Heart left ventricle (tissue), 16 donors: ENCODE measurements at regions not wholly inside any gene's neighbourhood (a gene's known extent, or its start where the extent isn't known, plus 50 kb on each side); places are given as distances from the start of the nearest gene placed in this dataset.
"Not testable (repeated sequence)": the region's sequence is repeated elsewhere in the genome, so short reads cannot be mapped to it uniquely, and the experiment has no call there.

Source experiments
- ATAC-seq, 4 donors: fragments of 200-7000 bp; cut with Tn5 transposase; one replicate each; pipeline ENCODE4 v1.9.1; 2020 to 2022; ENCODE audit warnings: moderate library complexity in 4 of 4, mild to moderate bottlenecking in 3 of 4, moderate number of reproducible peaks in 1 of 4
- DNase-seq, 5 donors: peaks; one replicate each; pipeline ENCODE4 v3.0.0-alpha.2; 2020
- H3K27ac ChIP-seq, 12 donors: fragments of 200-600 bp; sonication (generic) in 4 of 12; one replicate each; pipeline versions ENCODE4 v1.5.0 to v1.8.0; 2016 to 2022; ENCODE audit warnings: mild to moderate bottlenecking in 2 of 12
- H3K27me3 ChIP-seq, 9 donors: fragments of 200-600 bp; sonication (generic) in 2 of 9; one replicate each; pipeline versions ENCODE4 v1.5.1 to v1.8.0; 2016 to 2022; ENCODE audit warnings: mild to moderate bottlenecking in 3 of 9
- H3K36me3 ChIP-seq, 9 donors: fragments of 200-600 bp; sonication (generic) in 2 of 9; one replicate each; pipeline versions ENCODE4 v1.5.0 to v1.8.0; 2018 to 2022; ENCODE audit warnings: mild to moderate bottlenecking in 2 of 9
- H3K4me1 ChIP-seq, 12 donors: fragments of 200-600 bp; sonication (generic) in 4 of 12; one replicate each; pipeline versions ENCODE4 v1.5.0 to v1.8.0; 2016 to 2022; ENCODE audit warnings: mild to moderate bottlenecking in 3 of 12
- H3K4me3 ChIP-seq, 12 donors: fragments of 200-600 bp; sonication (generic) in 4 of 12; one replicate each; pipeline versions ENCODE4 v1.5.0 to v1.8.0; 2017 to 2022; ENCODE audit warnings: mild to moderate bottlenecking in 9 of 12, moderate library complexity in 4 of 12
- H3K9me3 ChIP-seq, 12 donors: fragments of 200-600 bp; sonication (generic) in 4 of 12; one replicate each; pipeline versions ENCODE4 v1.5.0 to v1.8.0; 2016 to 2022; ENCODE audit warnings: mild to moderate bottlenecking in 1 of 12
- CTCF ChIP-seq, 12 donors: fragments of 200-600 bp; sonication (generic) in 4 of 12; IDR thresholded peaks; one replicate each; pipeline versions ENCODE4 v1.5.0 to v1.8.0; 2018 to 2022; ENCODE audit warnings: antibody characterized with exemption in 12 of 12, mild to moderate bottlenecking in 5 of 12
- POLR2A ChIP-seq, 2 donors: fragments of 450-650 bp; IDR thresholded peaks; one replicate each; pipeline ENCODE4 v1.6.1; 2017; ENCODE audit warnings: antibody characterized with exemption in 2 of 2, mild to moderate bottlenecking in 2 of 2, moderate library complexity in 2 of 2
- WGBS, 4 donors: extraction: QIAGEN DNeasy Blood & Tissue Kit in 2 of 4; methylation state at CpG; one replicate each; pipeline versions ENCODE4 v1.1.5 to v1.1.7; 2013 to 2018; 5-methylcytosine and 5-hydroxymethylcytosine counted together
- intact Hi-C, 10 donors: fragments of 100-400 bp; cut with DNase I; formaldehyde crosslinking; loops; one replicate each; pipeline versions ENCODE4 v1.11.1 to v1.14.2; 2022
- donor health status: ischemic (EF 13 %, LVEDD 7.1; RV severe dilation, severe dysfunction).
- donor health status: healthy with polysubstance abuse.
- donor health status: DM: no; HTN: yes; CAD: no.
- donor health status: DM: no; HTN: no; CAD: no.
- donor health status: ischemic (EF 25% LVEDD 6.9; RV normal size, moderate dysfunction).
- donor health status: ischemic (EF 25% LVEDD 5.7; RV mildly dilated, moderate dysfunction).
- donor health status: healthy.
- donor health status: DM: yes; HTN: yes; CAD: no.
- donor health status: ischemic (EF 35%, LVEDD 5.7; RV mildly dilated, moderate dysfunction).
- donor health status: nonischemic (EF 11% LVEDD 7.7; RV severe dilation, severe dysfunction).
- donor health status: DM: yes; HTN: yes; CAD: no.
- donor health status: PGD.
- donor health status: ischemic (EF 29% LVEDD 5.4; RV normal size, mild dysfunction).
- donor health status: nonischemic (EF 23%, LVEDD 6.1; RV moderate dilation, normal function).

- 76 to 88% (median 82%) methylated on average over 5 of the region's 5 CpGs for WGBS, 4 donors
- no peak overlapping the region for H3K27ac ChIP-seq
- ATAC-seq (no peak), DNase-seq (no peak)
- no peaks in the 10 kb centered on the region for H3K36me3 ChIP-seq
- intact Hi-C loops, result loop anchor here in 7 of 10 donors (5.0 to 10.0 kb wide), 3 partner anchors 273 to 581 kb away; partner anchors contain the start of gene MYCN (in 7 of the 7)
- no peak for TF ChIP-seq POLR2A (IDR thresholded peaks at IDR 0.05)
- no peak for TF ChIP-seq CTCF (IDR thresholded peaks at IDR 0.05)
- H3K9me3 ChIP-seq, result no peaks in the 10 kb centered on the region
- H3K4me3 ChIP-seq, result no peak overlapping the region
- H3K27me3 ChIP-seq, result no peaks in the 10 kb centered on the region
- H3K4me1 ChIP-seq, result peaks cover 0 to 8% (median 0%) of the 10 kb centered on the region in 12 donors
Observed at GRCh38 chr2:16218161-16218560, 277.8 kb downstream of the MYCN start.

DNA sequence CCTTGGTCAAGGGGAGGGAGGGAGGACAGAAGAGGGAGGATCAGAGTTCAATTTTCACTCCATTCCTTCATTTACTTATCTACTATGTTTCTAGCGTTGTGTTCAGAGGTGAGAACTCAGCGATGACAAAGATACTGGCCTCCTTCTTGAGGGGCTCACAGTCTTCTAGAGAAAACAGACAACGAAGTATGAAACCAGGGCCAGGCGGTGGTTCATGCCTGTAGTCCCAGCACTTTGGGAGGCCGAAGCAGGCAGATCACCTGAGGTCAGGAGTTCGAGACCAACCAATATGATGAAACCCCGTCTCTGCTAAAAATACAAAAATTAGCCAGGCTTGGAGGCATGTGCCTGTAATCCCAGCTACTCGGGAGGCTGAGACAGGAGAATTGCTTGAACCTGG lies 277.4 kb downstream of the MYCN start:
- H3K36me3 ChIP-seq, H3K4me3 ChIP-seq, H3K4me1 ChIP-seq, H3K9me3 ChIP-seq, H3K27ac ChIP-seq, ATAC-seq, DNase-seq, H3K27me3 ChIP-seq: not testable (repeated sequence)
- WGBS, 4 donors, result 95 to 96% (median 95%) methylated on average over 8 of the region's 8 CpGs
- intact Hi-C loops, result loop anchor here in 7 of 10 donors (5.0 to 10.0 kb wide), 3 partner anchors 273 to 580 kb away; partner anchors contain the start of gene MYCN (in 7 of the 7)

- ATAC-seq, result no peak
- Histone ChIP-seq H3K9me3 (no peaks in the 10 kb centered on the region), H3K36me3 (no peaks in the 10 kb centered on the region), H3K4me3 (no peak overlapping the region), H3K27me3 (no peaks in the 10 kb centered on the region), H3K4me1 (peaks cover 0 to 8% (median 0%) of the 10 kb centered on the region in 12 donors), H3K27ac (no peak overlapping the region)
- intact Hi-C loops, result loop anchor here in 7 of 10 donors (5.0 to 10.0 kb wide), 3 partner anchors 272 to 580 kb away; partner anchors contain the start of gene MYCN (in 7 of the 7)
- no peak for DNase-seq
- no peak for TF ChIP-seq POLR2A (IDR thresholded peaks at IDR 0.05)
- WGBS, 4 donors, result 93 to 98% (median 94%) methylated on average over 4 of the region's 4 CpGs
Observed at GRCh38 chr2:16217291-16217690, 276.9 kb downstream of the MYCN start.

DNA sequence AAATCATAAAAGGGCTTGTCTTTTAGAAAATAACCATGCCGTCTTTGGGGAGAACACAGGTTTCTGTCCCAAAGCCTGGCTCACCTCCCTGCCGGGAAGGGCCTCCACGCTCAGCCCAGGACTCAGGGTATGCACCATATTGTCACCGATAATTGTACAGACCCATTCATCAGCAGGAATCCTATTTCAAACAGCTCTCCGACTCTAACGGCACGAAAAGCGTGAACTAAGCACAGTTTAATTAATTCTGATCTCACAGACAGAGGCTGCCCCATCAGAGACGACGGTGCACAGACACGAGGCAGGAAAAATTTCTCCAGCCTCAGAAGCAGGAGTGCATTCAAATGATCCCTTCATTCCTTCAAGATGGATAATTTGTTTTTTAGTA lies 276.2 kb downstream of the MYCN start:
- H3K4me1 ChIP-seq, result peaks cover 0 to 8% (median 0%) of the 10 kb centered on the region in 12 donors
- H3K36me3 ChIP-seq, result no peaks in the 10 kb centered on the region
- TF ChIP-seq CTCF (IDR thresholded peaks at IDR 0.05) (no peak), POLR2A (IDR thresholded peaks at IDR 0.05) (no peak)
- H3K27me3 ChIP-seq, result no peaks in the 10 kb centered on the region
- H3K4me3 ChIP-seq, result no peak overlapping the region
- peak overlapping the region in 7 of 12 donors; percentile 34 to 71 (median 59) for H3K27ac ChIP-seq
- intact Hi-C loops, result loop anchor here in 7 of 10 donors (5.0 to 10.0 kb wide), 3 partner anchors 272 to 579 kb away; partner anchors contain the start of gene MYCN (in 7 of the 7)
- 92 to 95% (median 93%) methylated on average over 11 of the region's 11 CpGs for WGBS, 4 donors
- no peaks in the 10 kb centered on the region for H3K9me3 ChIP-seq
- ATAC-seq, result no peak
- DNase-seq, result no peak

GRCh38 chr2:16215902-16216557 lies 275.7 kb downstream of the MYCN start:
- WGBS, 4 donors, result 58 to 67% (median 62%) methylated on average over 16 of the region's 16 CpGs
- no peak overlapping the region for H3K4me3 ChIP-seq
- no peaks in the 10 kb centered on the region for H3K9me3 ChIP-seq
- peaks cover 0 to 8% (median 0%) of the 10 kb centered on the region in 12 donors for H3K4me1 ChIP-seq
- intact Hi-C loops, result loop anchor here in 7 of 10 donors (5.0 to 10.0 kb wide), 3 partner anchors 271 to 579 kb away; partner anchors contain the start of gene MYCN (in 7 of the 7)
- H3K27me3 ChIP-seq, result no peaks in the 10 kb centered on the region
- ATAC-seq (peak; percentile 71 to 98 (median 95)), DNase-seq (peak in 4 of 5 donors; percentile 47 to 73 (median 65))
- no peaks in the 10 kb centered on the region for H3K36me3 ChIP-seq
- peak overlapping the region in 7 of 12 donors; percentile 34 to 71 (median 59) for H3K27ac ChIP-seq
- TF ChIP-seq CTCF (IDR thresholded peaks at IDR 0.05) (no peak), POLR2A (IDR thresholded peaks at IDR 0.05) (no peak)
